WTC11 (cell line): ENCODE measurements at regions not wholly inside any gene's neighbourhood (a gene's known extent, or its start where the extent isn't known, plus 50 kb on each side); places are given as distances from the start of the nearest gene placed in this dataset.

Experiments used
- ATF3 ChIP-seq: sonication (generic); formaldehyde crosslinking; conservative IDR thresholded peaks from 2 replicates; pipeline ENCODE4 v1.8.1; 2022; ENCODE audit warnings: mild to moderate bottlenecking, missing genetic modification reagents
- MAX ChIP-seq: sonication (generic); formaldehyde crosslinking; IDR thresholded peaks from 2 replicates; pipeline ENCODE4 v1.8.0; 2022; ENCODE audit warnings: mild to moderate bottlenecking, missing genetic modification reagents
- NFATC4 ChIP-seq: fragments of 250-450 bp; sonication (Bioruptor Pico); IDR thresholded peaks from 2 replicates; pipeline ENCODE4 v1.9.0; 2021; ENCODE audit warnings: mild to moderate bottlenecking
- NFYB ChIP-seq: sonication (generic); formaldehyde crosslinking; conservative IDR thresholded peaks from 2 replicates; pipeline ENCODE4 v1.8.0; 2022; ENCODE audit warnings: low read depth, missing genetic modification reagents
- NR2C2 ChIP-seq: sonication (generic); formaldehyde crosslinking; IDR thresholded peaks from 2 replicates; pipeline ENCODE4 v1.8.0; 2022; ENCODE audit warnings: mild to moderate bottlenecking, missing genetic modification reagents
- TP53 ChIP-seq: sonication (generic); formaldehyde crosslinking; IDR thresholded peaks from 2 replicates; pipeline ENCODE4 v1.8.1; 2023; ENCODE audit warnings: mild to moderate bottlenecking, missing genetic modification reagents
- ZNF317 ChIP-seq: sonication (generic); formaldehyde crosslinking; IDR thresholded peaks from 2 replicates; pipeline ENCODE4 v1.8.1; 2023; ENCODE audit warnings: low read depth, mild to moderate bottlenecking, moderate library complexity, missing genetic modification reagents, borderline replicate concordance
- TF ChIP-seq, protein P1 (sequence below): sonication (generic); formaldehyde crosslinking; IDR thresholded peaks from 2 replicates; pipeline ENCODE4 v1.8.0; 2022; ENCODE audit warnings: mild to moderate bottlenecking, missing genetic modification reagents
- TF ChIP-seq, protein P2 (sequence below): fragments of 200-600 bp; IDR thresholded peaks from 2 replicates; pipeline ENCODE4 v1.8.0; 2022; ENCODE audit warnings: antibody characterized with exemption
- TF ChIP-seq, protein P3 (sequence below): sonication (generic); formaldehyde crosslinking; IDR thresholded peaks from 2 replicates; pipeline ENCODE4 v1.8.1; 2023; ENCODE audit warnings: mild to moderate bottlenecking, missing genetic modification reagents, moderate library complexity

- TF ChIP-seq ATF3 (CRISPR knock-in tag) (no peak), NFYB (CRISPR knock-in tag) (no peak), ZNF317 (CRISPR knock-in tag) (no peak), NR2C2 (CRISPR knock-in tag) (no peak), NFATC4 (CRISPR knock-in tag) (no peak), TP53 (CRISPR knock-in tag) (no peak), MAX (no peak)
- TF ChIP-seq, protein P1, sequence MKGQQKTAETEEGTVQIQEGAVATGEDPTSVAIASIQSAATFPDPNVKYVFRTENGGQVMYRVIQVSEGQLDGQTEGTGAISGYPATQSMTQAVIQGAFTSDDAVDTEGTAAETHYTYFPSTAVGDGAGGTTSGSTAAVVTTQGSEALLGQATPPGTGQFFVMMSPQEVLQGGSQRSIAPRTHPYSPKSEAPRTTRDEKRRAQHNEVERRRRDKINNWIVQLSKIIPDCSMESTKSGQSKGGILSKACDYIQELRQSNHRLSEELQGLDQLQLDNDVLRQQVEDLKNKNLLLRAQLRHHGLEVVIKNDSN (CRISPR knock-in tag) = no peak
- TF ChIP-seq, protein P2, sequence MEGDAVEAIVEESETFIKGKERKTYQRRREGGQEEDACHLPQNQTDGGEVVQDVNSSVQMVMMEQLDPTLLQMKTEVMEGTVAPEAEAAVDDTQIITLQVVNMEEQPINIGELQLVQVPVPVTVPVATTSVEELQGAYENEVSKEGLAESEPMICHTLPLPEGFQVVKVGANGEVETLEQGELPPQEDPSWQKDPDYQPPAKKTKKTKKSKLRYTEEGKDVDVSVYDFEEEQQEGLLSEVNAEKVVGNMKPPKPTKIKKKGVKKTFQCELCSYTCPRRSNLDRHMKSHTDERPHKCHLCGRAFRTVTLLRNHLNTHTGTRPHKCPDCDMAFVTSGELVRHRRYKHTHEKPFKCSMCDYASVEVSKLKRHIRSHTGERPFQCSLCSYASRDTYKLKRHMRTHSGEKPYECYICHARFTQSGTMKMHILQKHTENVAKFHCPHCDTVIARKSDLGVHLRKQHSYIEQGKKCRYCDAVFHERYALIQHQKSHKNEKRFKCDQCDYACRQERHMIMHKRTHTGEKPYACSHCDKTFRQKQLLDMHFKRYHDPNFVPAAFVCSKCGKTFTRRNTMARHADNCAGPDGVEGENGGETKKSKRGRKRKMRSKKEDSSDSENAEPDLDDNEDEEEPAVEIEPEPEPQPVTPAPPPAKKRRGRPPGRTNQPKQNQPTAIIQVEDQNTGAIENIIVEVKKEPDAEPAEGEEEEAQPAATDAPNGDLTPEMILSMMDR = no peak
- TF ChIP-seq, protein P3, sequence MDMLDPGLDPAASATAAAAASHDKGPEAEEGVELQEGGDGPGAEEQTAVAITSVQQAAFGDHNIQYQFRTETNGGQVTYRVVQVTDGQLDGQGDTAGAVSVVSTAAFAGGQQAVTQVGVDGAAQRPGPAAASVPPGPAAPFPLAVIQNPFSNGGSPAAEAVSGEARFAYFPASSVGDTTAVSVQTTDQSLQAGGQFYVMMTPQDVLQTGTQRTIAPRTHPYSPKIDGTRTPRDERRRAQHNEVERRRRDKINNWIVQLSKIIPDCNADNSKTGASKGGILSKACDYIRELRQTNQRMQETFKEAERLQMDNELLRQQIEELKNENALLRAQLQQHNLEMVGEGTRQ (CRISPR knock-in tag) = no peak
Observed at GRCh38 chr2:16561251-16561650, 104.4 kb downstream of the CYRIA start.
